ENCODE measurements at regions not wholly inside any gene's neighbourhood (a gene's known extent, or its start where the extent isn't known, plus 50 kb on each side); places are given as distances from the start of the nearest gene placed in this dataset.

DNA sequence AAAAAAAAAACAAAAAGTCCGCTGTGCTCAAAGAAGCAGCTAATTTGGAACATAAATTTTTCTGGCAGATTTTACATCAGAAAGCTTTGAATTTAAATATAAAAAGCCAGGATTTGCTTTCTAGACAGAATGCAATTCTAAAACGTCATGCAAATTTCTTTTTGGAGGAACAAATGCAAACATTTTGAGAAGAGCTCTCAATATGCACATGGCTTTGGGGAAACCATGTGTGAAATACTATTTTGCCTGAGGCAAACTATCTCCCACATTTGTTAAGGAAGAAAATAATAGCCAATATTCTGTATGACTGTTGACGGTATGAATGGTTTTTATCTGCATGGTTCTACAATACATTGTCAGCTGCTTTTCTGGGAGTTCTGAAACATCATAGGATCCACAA lies 320.0 kb upstream of the PSMD7 start:
- TF ChIP-seq, protein P1, sequence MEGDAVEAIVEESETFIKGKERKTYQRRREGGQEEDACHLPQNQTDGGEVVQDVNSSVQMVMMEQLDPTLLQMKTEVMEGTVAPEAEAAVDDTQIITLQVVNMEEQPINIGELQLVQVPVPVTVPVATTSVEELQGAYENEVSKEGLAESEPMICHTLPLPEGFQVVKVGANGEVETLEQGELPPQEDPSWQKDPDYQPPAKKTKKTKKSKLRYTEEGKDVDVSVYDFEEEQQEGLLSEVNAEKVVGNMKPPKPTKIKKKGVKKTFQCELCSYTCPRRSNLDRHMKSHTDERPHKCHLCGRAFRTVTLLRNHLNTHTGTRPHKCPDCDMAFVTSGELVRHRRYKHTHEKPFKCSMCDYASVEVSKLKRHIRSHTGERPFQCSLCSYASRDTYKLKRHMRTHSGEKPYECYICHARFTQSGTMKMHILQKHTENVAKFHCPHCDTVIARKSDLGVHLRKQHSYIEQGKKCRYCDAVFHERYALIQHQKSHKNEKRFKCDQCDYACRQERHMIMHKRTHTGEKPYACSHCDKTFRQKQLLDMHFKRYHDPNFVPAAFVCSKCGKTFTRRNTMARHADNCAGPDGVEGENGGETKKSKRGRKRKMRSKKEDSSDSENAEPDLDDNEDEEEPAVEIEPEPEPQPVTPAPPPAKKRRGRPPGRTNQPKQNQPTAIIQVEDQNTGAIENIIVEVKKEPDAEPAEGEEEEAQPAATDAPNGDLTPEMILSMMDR (IDR thresholded peaks at IDR 0.05), result no peak
- TF ChIP-seq POLR2A (IDR thresholded peaks at IDR 0.05), result no peak

All from right lobe of liver (tissue), 4 donors.